ENCODE measurements at regions not wholly inside any gene's neighbourhood (a gene's known extent, or its start where the extent isn't known, plus 50 kb on each side); places are given as distances from the start of the nearest gene placed in this dataset.

DNA sequence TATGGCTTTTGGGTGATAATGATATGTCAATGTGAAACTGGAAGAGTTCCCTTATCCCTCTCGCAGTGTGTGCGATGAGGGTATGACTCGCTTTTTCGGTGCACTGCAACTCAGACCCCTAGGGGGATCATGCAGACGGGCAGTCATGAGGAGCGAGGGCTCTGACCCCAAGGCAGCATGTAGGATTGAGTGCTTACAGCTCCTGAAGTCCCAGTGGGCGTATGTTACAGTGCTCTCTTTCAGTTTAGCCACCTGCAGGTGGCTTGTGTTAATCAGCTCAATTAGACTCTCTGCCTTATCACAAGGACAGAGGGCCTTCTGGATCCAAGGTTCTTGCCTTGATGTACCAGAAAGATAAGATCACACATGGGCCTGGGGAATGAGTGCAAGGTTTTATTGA lies 1269.9 kb upstream of the GYPC start:
- no peak overlapping the region for H3K27ac ChIP-seq (ENCODE audit: low read depth in 1 of 2, low read length in 2 of 2)
- H2AFZ ChIP-seq (ENCODE audit: insufficient read depth, low read depth, low read length, poor library complexity, severe bottlenecking) = no peak overlapping the region
- H3K4me2 ChIP-seq (replicated peaks; ENCODE audit: extremely low read depth, low read length, poor library complexity, severe bottlenecking) = no peak overlapping the region
- H3K27me3 Mint-ChIP-seq (ENCODE audit: low read depth in 3 of 3) = no peaks in the 10 kb centered on the region
- no peaks in the 10 kb centered on the region for H4K20me1 ChIP-seq (ENCODE audit: insufficient read depth, low read length)
- DNase-seq = no peak
- no peaks in the 10 kb centered on the region for H3K79me2 ChIP-seq (ENCODE audit: insufficient read depth, low read length)
- no peak overlapping the region for H3K4me3 ChIP-seq (replicated peaks in 1 of 3; ENCODE audit: low read depth in 2 of 3, low read length in 3 of 3)
- H3K9me3 ChIP-seq (replicated peaks in 1 of 2; ENCODE audit: control insufficient read depth in 1 of 2, insufficient read depth in 1 of 2, low read length in 2 of 2) = peaks cover 0 to 9% of the 10 kb centered on the region in 2 donors
- no peaks in the 10 kb centered on the region for H3K27me3 ChIP-seq (ENCODE audit: control insufficient read depth in 2 of 2, insufficient read depth in 2 of 2, low read length in 2 of 2)
- H3K36me3 ChIP-seq (replicated peaks in 1 of 2; ENCODE audit: control insufficient read depth in 1 of 2, insufficient read depth in 2 of 2, low read length in 2 of 2) = no peaks in the 10 kb centered on the region
- H3K4me1 Mint-ChIP-seq = no peaks in the 10 kb centered on the region
- no peaks in the 10 kb centered on the region for H3K4me1 ChIP-seq (ENCODE audit: control insufficient read depth in 1 of 2, insufficient read depth in 2 of 2, low read length in 2 of 2)
- peaks cover 3 to 22% (median 5%) of the 10 kb centered on the region in 7 donors for H3K9me3 Mint-ChIP-seq
- H3K27ac Mint-ChIP-seq = no peak overlapping the region
- TF ChIP-seq CTCF (IDR thresholded peaks at IDR 0.05) = no peak
- intact Hi-C loops (cut with micrococcal nuclease) = no loop called here
- H3K36me3 Mint-ChIP-seq = no peaks in the 10 kb centered on the region
- 79% methylated on average over 6 of the region's 7 CpGs for WGBS (ENCODE audit: insufficient coverage)
- H3K4me3 Mint-ChIP-seq = no peak overlapping the region
- no peak overlapping the region for H3K9ac ChIP-seq (ENCODE audit: insufficient read depth, low read length, poor library complexity, severe bottlenecking)

GRCh38 chr2:125397535-125398251 lies 1258.3 kb upstream of the GYPC start:
- peaks cover 0 to 10% (median 3%) of the 10 kb centered on the region in 7 donors for H3K9me3 Mint-ChIP-seq
- TF ChIP-seq CTCF (IDR thresholded peaks at IDR 0.05) = no peak
- Histone ChIP-seq H2AFZ (ENCODE audit: insufficient read depth, low read depth, low read length, poor library complexity, severe bottlenecking) (no peak overlapping the region), H3K27ac (ENCODE audit: low read depth in 1 of 2, low read length in 2 of 2) (no peak overlapping the region), H3K9ac (ENCODE audit: insufficient read depth, low read length, poor library complexity, severe bottlenecking) (no peak overlapping the region), H3K36me3 (replicated peaks in 1 of 2; ENCODE audit: control insufficient read depth in 1 of 2, insufficient read depth in 2 of 2, low read length in 2 of 2) (no peaks in the 10 kb centered on the region), H3K9me3 (replicated peaks in 1 of 2; ENCODE audit: control insufficient read depth in 1 of 2, insufficient read depth in 1 of 2, low read length in 2 of 2) (no peaks in the 10 kb centered on the region), H3K4me2 (replicated peaks; ENCODE audit: extremely low read depth, low read length, poor library complexity, severe bottlenecking) (no peak overlapping the region), H4K20me1 (ENCODE audit: insufficient read depth, low read length) (no peaks in the 10 kb centered on the region), H3K79me2 (ENCODE audit: insufficient read depth, low read length) (no peaks in the 10 kb centered on the region), H3K4me1 (ENCODE audit: control insufficient read depth in 1 of 2, insufficient read depth in 2 of 2, low read length in 2 of 2) (no peaks in the 10 kb centered on the region), H3K27me3 (ENCODE audit: control insufficient read depth in 2 of 2, insufficient read depth in 2 of 2, low read length in 2 of 2) (no peaks in the 10 kb centered on the region), H3K4me3 (replicated peaks in 1 of 3; ENCODE audit: low read depth in 2 of 3, low read length in 3 of 3) (no peak overlapping the region)
- no peak overlapping the region for H3K27ac Mint-ChIP-seq
- WGBS (ENCODE audit: insufficient coverage) = 78% methylated on average over 3 of the region's 4 CpGs
- no peak overlapping the region for H3K4me3 Mint-ChIP-seq
- intact Hi-C loops (cut with micrococcal nuclease) = no loop called here
- DNase-seq = no peak
- no peaks in the 10 kb centered on the region for H3K27me3 Mint-ChIP-seq (ENCODE audit: low read depth in 3 of 3)
- H3K36me3 Mint-ChIP-seq = no peaks in the 10 kb centered on the region
- H3K4me1 Mint-ChIP-seq = no peaks in the 10 kb centered on the region
